PC-3 (cell line): ENCODE measurements at regions not wholly inside any gene's neighbourhood (a gene's known extent, or its start where the extent isn't known, plus 50 kb on each side); places are given as distances from the start of the nearest gene placed in this dataset.

Experiments used
- EZH2 ChIP-seq: fragments of 300-600 bp; sonication (generic); IDR thresholded peaks from one replicate; pipeline ENCODE4 v1.6.1; 2017; ENCODE audit warnings: antibody characterized with exemption, mild to moderate bottlenecking, low read length; ENCODE audit not compliant: unreplicated experiment
- EZH2phosphoT487 ChIP-seq: fragments of 300-600 bp; sonication (generic); IDR thresholded peaks from 2 replicates; pipeline ENCODE4 v1.6.1; 2018; ENCODE audit warnings: mild to moderate bottlenecking, antibody characterized with exemption, low read length, borderline replicate concordance
- TF ChIP-seq, protein P1 (sequence below): fragments of 300-600 bp; sonication (generic); conservative IDR thresholded peaks from 2 replicates; pipeline ENCODE4 v1.5.1; 2017; ENCODE audit warnings: antibody characterized with exemption, low read depth, mild to moderate bottlenecking, low read length

DNA sequence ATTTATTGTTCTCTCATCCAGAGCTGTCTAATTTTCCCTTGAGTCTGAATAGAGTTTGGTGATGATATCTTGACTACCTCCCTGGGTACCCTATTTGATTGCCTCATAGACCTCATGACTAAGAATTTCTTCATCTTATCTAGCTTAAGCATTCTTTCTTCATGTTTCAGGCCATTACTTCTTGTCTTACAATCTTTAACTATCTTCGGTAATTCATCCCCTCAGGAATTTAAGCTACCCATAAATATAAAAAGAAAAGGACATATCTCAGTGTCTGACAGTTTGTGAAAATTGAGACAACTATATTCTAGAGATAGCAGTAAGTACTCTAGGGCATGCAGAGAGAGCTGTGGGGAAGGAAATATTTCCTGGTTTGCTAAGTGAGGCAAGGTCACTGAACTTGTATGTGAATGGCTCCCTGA is 466.1 kb upstream of the GRID2 start:
- no peak for TF ChIP-seq EZH2
- TF ChIP-seq, protein P1, sequence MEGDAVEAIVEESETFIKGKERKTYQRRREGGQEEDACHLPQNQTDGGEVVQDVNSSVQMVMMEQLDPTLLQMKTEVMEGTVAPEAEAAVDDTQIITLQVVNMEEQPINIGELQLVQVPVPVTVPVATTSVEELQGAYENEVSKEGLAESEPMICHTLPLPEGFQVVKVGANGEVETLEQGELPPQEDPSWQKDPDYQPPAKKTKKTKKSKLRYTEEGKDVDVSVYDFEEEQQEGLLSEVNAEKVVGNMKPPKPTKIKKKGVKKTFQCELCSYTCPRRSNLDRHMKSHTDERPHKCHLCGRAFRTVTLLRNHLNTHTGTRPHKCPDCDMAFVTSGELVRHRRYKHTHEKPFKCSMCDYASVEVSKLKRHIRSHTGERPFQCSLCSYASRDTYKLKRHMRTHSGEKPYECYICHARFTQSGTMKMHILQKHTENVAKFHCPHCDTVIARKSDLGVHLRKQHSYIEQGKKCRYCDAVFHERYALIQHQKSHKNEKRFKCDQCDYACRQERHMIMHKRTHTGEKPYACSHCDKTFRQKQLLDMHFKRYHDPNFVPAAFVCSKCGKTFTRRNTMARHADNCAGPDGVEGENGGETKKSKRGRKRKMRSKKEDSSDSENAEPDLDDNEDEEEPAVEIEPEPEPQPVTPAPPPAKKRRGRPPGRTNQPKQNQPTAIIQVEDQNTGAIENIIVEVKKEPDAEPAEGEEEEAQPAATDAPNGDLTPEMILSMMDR = no peak
- TF ChIP-seq EZH2phosphoT487 = no peak
